ENCODE measurements at regions not wholly inside any gene's neighbourhood (a gene's known extent, or its start where the extent isn't known, plus 50 kb on each side); places are given as distances from the start of the nearest gene placed in this dataset.

GRCh38 chr4:4922441-4922840 is 63.0 kb downstream of the MSX1 start:
- H3K27me3 ChIP-seq (ENCODE audit: control insufficient read depth, insufficient read depth, low read length): no peaks in the 10 kb centered on the region
- FAIRE-seq (no peak), DNase-seq (no peak)
- no peak for TF ChIP-seq CTCF (IDR thresholded peaks at IDR 0.05; ENCODE audit: borderline replicate concordance, extremely low read depth, insufficient read depth)
- no peaks in the 10 kb centered on the region for H3K4me1 ChIP-seq (ENCODE audit: control insufficient read depth in 2 of 3, insufficient read depth in 2 of 3, low read depth in 1 of 3, low read length in 3 of 3)
- no peak overlapping the region for H3K4me3 ChIP-seq (ENCODE audit: low read length in 3 of 3)
- no peaks in the 10 kb centered on the region for H3K36me3 ChIP-seq (ENCODE audit: control insufficient read depth in 2 of 3, insufficient read depth in 3 of 3, low read length in 3 of 3)
- no peak overlapping the region for H3K9ac ChIP-seq (ENCODE audit: low read length in 3 of 3)
- intact Hi-C loops (cut with DNase I): no loop called here
- no peak overlapping the region for H3K27ac ChIP-seq (ENCODE audit: low read depth in 2 of 2, low read length in 2 of 2)
- peaks cover 0 to 5% (median 0%) of the 10 kb centered on the region in 3 donors for H3K9me3 ChIP-seq (ENCODE audit: control insufficient read depth in 2 of 3, insufficient read depth in 1 of 3, low read length in 3 of 3)

GRCh38 chr4:4923201-4923600 is 63.7 kb downstream of the MSX1 start:
- H3K4me3 ChIP-seq (ENCODE audit: low read length in 3 of 3): no peak overlapping the region
- no peaks in the 10 kb centered on the region for H3K27me3 ChIP-seq (ENCODE audit: control insufficient read depth, insufficient read depth, low read length)
- no peak for FAIRE-seq
- H3K36me3 ChIP-seq (ENCODE audit: control insufficient read depth in 2 of 3, insufficient read depth in 3 of 3, low read length in 3 of 3): no peaks in the 10 kb centered on the region
- intact Hi-C loops (cut with DNase I): no loop called here
- TF ChIP-seq CTCF (IDR thresholded peaks at IDR 0.05; ENCODE audit: borderline replicate concordance, extremely low read depth, insufficient read depth): no peak
- no peak overlapping the region for H3K27ac ChIP-seq (ENCODE audit: low read depth in 2 of 2, low read length in 2 of 2)
- no peaks in the 10 kb centered on the region for H3K4me1 ChIP-seq (ENCODE audit: control insufficient read depth in 2 of 3, insufficient read depth in 2 of 3, low read depth in 1 of 3, low read length in 3 of 3)
- no peak overlapping the region for H3K9ac ChIP-seq (ENCODE audit: low read length in 3 of 3)
- H3K9me3 ChIP-seq (ENCODE audit: control insufficient read depth in 2 of 3, insufficient read depth in 1 of 3, low read length in 3 of 3): peaks cover 0 to 1% (median 0%) of the 10 kb centered on the region in 3 donors
- no peak for DNase-seq

GRCh38 chr4:4930677-4931076 is 71.2 kb downstream of the MSX1 start:
- TF ChIP-seq CTCF (IDR thresholded peaks at IDR 0.05; ENCODE audit: borderline replicate concordance, extremely low read depth, insufficient read depth): no peak
- FAIRE-seq (no peak), DNase-seq (no peak)
- Histone ChIP-seq H3K9ac (ENCODE audit: low read length in 3 of 3) (no peak overlapping the region), H3K27ac (ENCODE audit: low read depth in 2 of 2, low read length in 2 of 2) (no peak overlapping the region), H3K36me3 (ENCODE audit: control insufficient read depth in 2 of 3, insufficient read depth in 3 of 3, low read length in 3 of 3) (no peaks in the 10 kb centered on the region), H3K27me3 (ENCODE audit: control insufficient read depth, insufficient read depth, low read length) (no peaks in the 10 kb centered on the region), H3K9me3 (ENCODE audit: control insufficient read depth in 2 of 3, insufficient read depth in 1 of 3, low read length in 3 of 3) (no peaks in the 10 kb centered on the region), H3K4me1 (ENCODE audit: control insufficient read depth in 2 of 3, insufficient read depth in 2 of 3, low read depth in 1 of 3, low read length in 3 of 3) (no peaks in the 10 kb centered on the region), H3K4me3 (ENCODE audit: low read length in 3 of 3) (no peak overlapping the region)
- intact Hi-C loops (cut with DNase I): no loop called here

- no peak for FAIRE-seq
- H3K4me3 ChIP-seq (ENCODE audit: low read length in 3 of 3): no peak overlapping the region
- H3K27ac ChIP-seq (ENCODE audit: low read depth in 2 of 2, low read length in 2 of 2): no peak overlapping the region
- H3K36me3 ChIP-seq (ENCODE audit: control insufficient read depth in 2 of 3, insufficient read depth in 3 of 3, low read length in 3 of 3): no peaks in the 10 kb centered on the region
- H3K9ac ChIP-seq (ENCODE audit: low read length in 3 of 3): no peak overlapping the region
- intact Hi-C loops (cut with DNase I): no loop called here
- H3K27me3 ChIP-seq (ENCODE audit: control insufficient read depth, insufficient read depth, low read length): no peaks in the 10 kb centered on the region
- no peak for TF ChIP-seq CTCF (IDR thresholded peaks at IDR 0.05; ENCODE audit: borderline replicate concordance, extremely low read depth, insufficient read depth)
- no peaks in the 10 kb centered on the region for H3K9me3 ChIP-seq (ENCODE audit: control insufficient read depth in 2 of 3, insufficient read depth in 1 of 3, low read length in 3 of 3)
- H3K4me1 ChIP-seq (ENCODE audit: control insufficient read depth in 2 of 3, insufficient read depth in 2 of 3, low read depth in 1 of 3, low read length in 3 of 3): no peaks in the 10 kb centered on the region
- no peak for DNase-seq
Observed at GRCh38 chr4:4935974-4936373, 76.5 kb downstream of the MSX1 start.

Measured in kidney (tissue), 13 donors.